Nephron progenitor cell (in vitro differentiated cells): ENCODE measurements at regions not wholly inside any gene's neighbourhood (a gene's known extent, or its start where the extent isn't known, plus 50 kb on each side); places are given as distances from the start of the nearest gene placed in this dataset.
"Not testable (repeated sequence)": the region's sequence is repeated elsewhere in the genome, so short reads cannot be mapped to it uniquely, and the experiment has no call there.

Experiments used
- DNase-seq: peaks from one replicate; pipeline ENCODE4 v3.0.0; 2021
- H3K27ac Mint-ChIP-seq: 2 replicates; pipeline ENCODE4 v1.8.0; 2021; ENCODE audit warnings: mild to moderate bottlenecking, moderate library complexity, mixed read lengths
- H3K27me3 Mint-ChIP-seq: 2 replicates; pipeline ENCODE4 v1.8.0; 2021; ENCODE audit warnings: mild to moderate bottlenecking, low read depth, mixed read lengths; ENCODE audit not compliant: poor library complexity
- H3K36me3 Mint-ChIP-seq: 2 replicates; pipeline ENCODE4 v1.8.0; 2021; ENCODE audit warnings: low read depth, mixed read lengths
- H3K4me1 Mint-ChIP-seq: 2 replicates; pipeline ENCODE4 v1.8.0; 2021; ENCODE audit warnings: mixed read lengths
- H3K4me3 Mint-ChIP-seq: 2 replicates; pipeline ENCODE4 v1.8.0; 2021; ENCODE audit warnings: mild to moderate bottlenecking, moderate library complexity, mixed read lengths
- H3K9me3 Mint-ChIP-seq: 2 replicates; pipeline ENCODE4 v1.8.0; 2021; ENCODE audit warnings: mild to moderate bottlenecking, moderate library complexity, mixed read lengths
- CTCF ChIP-seq: fragments of 200-600 bp; sonication (generic); IDR thresholded peaks from 2 replicates; pipeline ENCODE4 v1.5.0; 2021; ENCODE audit warnings: antibody characterized with exemption

GRCh38 chr7:94183289-94183749, 179.2 kb upstream of the BET1 start:
- no peak for DNase-seq
- TF ChIP-seq CTCF, result no peak
- Mint-ChIP-seq H3K27me3 (no peaks in the 10 kb centered on the region), H3K9me3 (peaks cover 3% of the 10 kb centered on the region), H3K4me1 (peaks cover 5% of the 10 kb centered on the region), H3K36me3 (no peaks in the 10 kb centered on the region), H3K4me3 (no peak overlapping the region), H3K27ac (no peak overlapping the region)

- H3K4me1 Mint-ChIP-seq, result peaks cover 5% of the 10 kb centered on the region
- H3K27ac Mint-ChIP-seq, result no peak overlapping the region
- no peak overlapping the region for H3K4me3 Mint-ChIP-seq
- TF ChIP-seq CTCF, result no peak
- peaks cover 4% of the 10 kb centered on the region for H3K9me3 Mint-ChIP-seq
- H3K27me3 Mint-ChIP-seq, result no peaks in the 10 kb centered on the region
- no peaks in the 10 kb centered on the region for H3K36me3 Mint-ChIP-seq
- DNase-seq, result no peak
These were observed 179.7 kb upstream of the BET1 start for GRCh38 chr7:94183891-94184290.

- no peak for TF ChIP-seq CTCF
- no peaks in the 10 kb centered on the region for H3K27me3 Mint-ChIP-seq
- peaks cover 11% of the 10 kb centered on the region for H3K9me3 Mint-ChIP-seq
- H3K27ac Mint-ChIP-seq, result no peak overlapping the region
- H3K4me3 Mint-ChIP-seq, result no peak overlapping the region
- no peaks in the 10 kb centered on the region for H3K36me3 Mint-ChIP-seq
- no peak for DNase-seq
- peaks cover 2% of the 10 kb centered on the region for H3K4me1 Mint-ChIP-seq
These were observed 184.2 kb upstream of the BET1 start for GRCh38 chr7:94188350-94188749.

- Mint-ChIP-seq H3K4me1 (no peaks in the 10 kb centered on the region), H3K36me3 (no peaks in the 10 kb centered on the region), H3K27ac (no peak overlapping the region), H3K4me3 (no peak overlapping the region), H3K9me3 (peaks cover 11% of the 10 kb centered on the region), H3K27me3 (no peaks in the 10 kb centered on the region)
- no peak for TF ChIP-seq CTCF
- no peak for DNase-seq
These were observed 186.5 kb upstream of the BET1 start for GRCh38 chr7:94190599-94191061.

GRCh38 chr7:94194426-94194825, 190.3 kb upstream of the BET1 start:
- not testable (repeated sequence) for H3K36me3 Mint-ChIP-seq, DNase-seq, H3K4me1 Mint-ChIP-seq, H3K27ac Mint-ChIP-seq, H3K9me3 Mint-ChIP-seq, H3K4me3 Mint-ChIP-seq, H3K27me3 Mint-ChIP-seq

- Mint-ChIP-seq H3K4me1 (no peaks in the 10 kb centered on the region), H3K27me3 (peaks cover 3% of the 10 kb centered on the region), H3K36me3 (no peaks in the 10 kb centered on the region), H3K9me3 (peaks cover 7% of the 10 kb centered on the region), H3K27ac (no peak overlapping the region), H3K4me3 (no peak overlapping the region)
- TF ChIP-seq CTCF, result no peak
- DNase-seq, result no peak
These were observed 191.0 kb upstream of the BET1 start for GRCh38 chr7:94195201-94195600.
